ENCODE measurements at regions not wholly inside any gene's neighbourhood (a gene's known extent, or its start where the extent isn't known, plus 50 kb on each side); places are given as distances from the start of the nearest gene placed in this dataset.
A peak's percentile ranks its signal among the peaks of the same experiment; 100 is the strongest.

DNA sequence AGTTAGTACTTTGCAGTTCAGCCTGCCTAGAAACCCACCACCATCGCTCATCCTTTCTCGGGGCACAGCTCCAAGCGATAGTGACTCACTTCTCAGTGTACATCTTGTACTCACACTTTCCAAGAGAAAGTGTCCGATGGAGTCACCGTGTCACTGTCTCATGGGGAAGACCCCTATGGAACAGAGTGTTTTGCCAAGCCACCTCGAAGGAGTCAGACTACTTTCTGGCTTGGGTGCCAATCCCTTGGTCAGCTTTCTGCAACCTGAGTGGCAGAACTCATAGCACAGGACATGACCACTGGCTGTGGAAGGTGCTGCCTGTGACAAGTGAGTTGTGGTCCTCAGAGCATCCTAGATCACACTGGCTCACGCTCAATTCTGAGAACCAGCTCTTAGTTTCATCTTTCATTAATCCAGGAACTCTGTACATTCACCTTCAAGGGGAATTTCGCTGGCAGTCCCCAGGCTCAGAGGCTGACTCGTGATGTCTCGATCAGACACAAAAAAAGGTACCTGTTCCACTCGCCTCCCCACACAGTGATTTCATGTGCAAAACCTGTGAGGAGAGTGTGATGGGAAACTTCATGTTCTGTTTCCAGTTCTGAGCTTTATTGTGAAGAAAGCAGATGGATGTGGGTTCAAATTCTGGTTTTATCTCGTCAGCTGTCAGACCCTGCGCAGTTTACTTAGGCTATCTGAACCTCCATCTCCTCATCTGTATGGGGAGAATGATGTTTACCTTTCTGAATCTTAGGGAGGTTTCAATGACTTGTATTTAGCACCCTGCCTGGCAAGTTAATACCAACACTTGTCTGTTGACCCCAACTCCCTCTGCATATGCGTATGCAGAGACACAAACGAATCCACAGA, 127.3 kb upstream of the CCND2 start:
- intact Hi-C loops (cut with DNase I; ENCODE audit: low total_unique reads), result no loop called here
- no peak overlapping the region for H3K27ac ChIP-seq
- no peak for TF ChIP-seq POLR2AphosphoS5 (IDR thresholded peaks at IDR 0.05)
- TF ChIP-seq, protein P1, sequence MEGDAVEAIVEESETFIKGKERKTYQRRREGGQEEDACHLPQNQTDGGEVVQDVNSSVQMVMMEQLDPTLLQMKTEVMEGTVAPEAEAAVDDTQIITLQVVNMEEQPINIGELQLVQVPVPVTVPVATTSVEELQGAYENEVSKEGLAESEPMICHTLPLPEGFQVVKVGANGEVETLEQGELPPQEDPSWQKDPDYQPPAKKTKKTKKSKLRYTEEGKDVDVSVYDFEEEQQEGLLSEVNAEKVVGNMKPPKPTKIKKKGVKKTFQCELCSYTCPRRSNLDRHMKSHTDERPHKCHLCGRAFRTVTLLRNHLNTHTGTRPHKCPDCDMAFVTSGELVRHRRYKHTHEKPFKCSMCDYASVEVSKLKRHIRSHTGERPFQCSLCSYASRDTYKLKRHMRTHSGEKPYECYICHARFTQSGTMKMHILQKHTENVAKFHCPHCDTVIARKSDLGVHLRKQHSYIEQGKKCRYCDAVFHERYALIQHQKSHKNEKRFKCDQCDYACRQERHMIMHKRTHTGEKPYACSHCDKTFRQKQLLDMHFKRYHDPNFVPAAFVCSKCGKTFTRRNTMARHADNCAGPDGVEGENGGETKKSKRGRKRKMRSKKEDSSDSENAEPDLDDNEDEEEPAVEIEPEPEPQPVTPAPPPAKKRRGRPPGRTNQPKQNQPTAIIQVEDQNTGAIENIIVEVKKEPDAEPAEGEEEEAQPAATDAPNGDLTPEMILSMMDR (IDR thresholded peaks at IDR 0.05), result no peak
- TF ChIP-seq POLR2A (IDR thresholded peaks at IDR 0.05), result no peak
- DNase-seq (ENCODE audit: low spot score in 2 of 2), result no peak
- no peaks in the 10 kb centered on the region for H3K36me3 ChIP-seq
- no peak overlapping the region for H3K4me3 ChIP-seq
- H3K9me3 ChIP-seq, result no peaks in the 10 kb centered on the region
- peaks cover 0 to 4% of the 10 kb centered on the region in 2 donors for H3K27me3 ChIP-seq
- H3K4me1 ChIP-seq, result no peaks in the 10 kb centered on the region

DNA sequence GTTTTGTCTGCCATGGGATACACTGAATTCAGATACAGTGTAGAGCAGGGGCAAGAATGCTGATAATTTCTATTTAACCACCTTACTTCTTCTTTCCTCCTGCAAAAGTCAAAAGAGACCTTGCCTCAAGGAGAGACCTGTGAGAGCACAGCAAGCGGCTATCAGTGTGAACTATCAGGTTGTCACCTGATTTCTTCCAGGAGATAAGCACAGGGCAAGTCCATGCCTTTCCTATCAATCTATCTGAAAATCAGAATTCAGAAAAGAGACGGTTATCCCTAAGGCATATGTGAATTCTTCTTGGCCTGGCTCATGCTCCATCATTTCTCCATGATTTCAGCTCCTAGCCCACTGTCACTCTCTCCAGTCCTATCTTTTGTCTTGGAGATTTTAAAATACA, 128.9 kb upstream of the CCND2 start:
- no peak overlapping the region for H3K27ac ChIP-seq
- H3K4me3 ChIP-seq, result no peak overlapping the region
- peaks cover 0 to 4% of the 10 kb centered on the region in 2 donors for H3K27me3 ChIP-seq
- H3K9me3 ChIP-seq, result no peaks in the 10 kb centered on the region
- TF ChIP-seq, protein P1 (IDR thresholded peaks at IDR 0.05), result no peak
- TF ChIP-seq POLR2AphosphoS5 (IDR thresholded peaks at IDR 0.05), result no peak
- TF ChIP-seq POLR2A (IDR thresholded peaks at IDR 0.05), result no peak
- DNase-seq (ENCODE audit: low spot score in 2 of 2), result no peak
- intact Hi-C loops (cut with DNase I; ENCODE audit: low total_unique reads), result no loop called here
- no peaks in the 10 kb centered on the region for H3K36me3 ChIP-seq
- no peaks in the 10 kb centered on the region for H3K4me1 ChIP-seq

DNA sequence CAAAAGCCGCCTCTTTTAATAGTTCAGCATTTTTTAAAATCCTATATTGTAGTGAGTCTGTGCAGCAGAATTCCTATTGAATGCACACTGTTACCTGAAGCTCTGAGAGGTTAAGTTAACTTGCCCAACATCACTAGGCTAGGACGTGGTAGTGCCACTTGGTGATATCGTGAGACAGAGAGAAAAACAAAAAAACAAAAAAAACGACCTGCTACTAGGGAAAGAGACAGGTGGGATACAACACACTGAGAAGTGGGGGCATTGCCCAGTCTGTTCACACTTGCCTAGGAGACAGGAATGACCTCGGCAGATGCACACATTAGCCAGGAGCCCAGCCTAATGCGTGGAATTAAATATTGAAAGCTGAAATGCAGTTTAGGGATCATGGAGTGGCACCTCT, 129.7 kb upstream of the CCND2 start:
- TF ChIP-seq, protein P1 (IDR thresholded peaks at IDR 0.05), result no peak
- TF ChIP-seq POLR2A (IDR thresholded peaks at IDR 0.05) (no peak), POLR2AphosphoS5 (IDR thresholded peaks at IDR 0.05) (no peak)
- Histone ChIP-seq H3K36me3 (no peaks in the 10 kb centered on the region), H3K9me3 (no peaks in the 10 kb centered on the region), H3K27ac (no peak overlapping the region), H3K4me3 (no peak overlapping the region), H3K4me1 (no peaks in the 10 kb centered on the region), H3K27me3 (peaks cover 0 to 4% of the 10 kb centered on the region in 2 donors)
- no peak for DNase-seq (ENCODE audit: low spot score in 2 of 2)
- intact Hi-C loops (cut with DNase I; ENCODE audit: low total_unique reads), result no loop called here

DNA sequence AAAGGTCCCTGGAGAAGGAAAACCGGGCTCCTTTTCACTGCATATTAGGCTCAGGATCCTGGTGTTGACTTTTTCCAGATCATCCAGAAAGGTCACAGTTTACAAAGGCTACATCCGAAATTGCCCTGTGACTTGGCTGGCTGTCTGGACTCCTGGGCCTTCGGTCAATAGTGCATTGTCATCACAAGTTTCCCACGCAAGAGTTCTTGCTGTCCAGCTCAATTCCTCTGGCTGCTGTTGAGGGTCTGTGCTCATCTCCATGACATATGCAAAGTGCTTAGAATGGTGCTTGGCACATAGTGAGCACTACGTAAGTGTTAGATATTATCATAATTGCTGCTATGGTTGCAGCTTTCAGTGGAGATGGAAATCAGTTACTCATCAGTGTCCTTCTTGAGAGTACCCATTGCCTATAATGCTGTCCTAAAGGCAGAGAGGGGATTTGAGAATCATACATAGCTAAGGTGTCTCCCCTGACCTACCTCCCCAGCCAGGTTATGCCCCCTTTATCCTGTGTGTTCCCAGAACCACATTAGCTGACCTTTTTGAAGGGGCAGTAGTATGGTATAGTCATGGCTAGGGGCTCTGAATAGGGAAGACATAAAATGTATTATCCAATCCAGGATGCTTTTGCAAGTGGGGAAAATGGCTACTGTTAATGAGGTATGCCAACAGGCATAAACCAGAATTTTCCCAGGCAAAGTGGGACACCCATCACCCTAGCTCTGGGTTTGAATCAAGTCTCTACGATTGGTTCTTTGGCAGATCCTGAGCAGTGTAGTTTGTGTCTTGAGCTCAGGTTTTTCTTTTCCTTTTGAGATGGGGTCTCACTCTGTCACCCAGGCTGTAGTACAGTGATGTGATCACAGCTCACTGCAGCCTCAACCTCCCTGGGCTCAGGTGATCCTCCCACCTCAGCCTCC, 132.0 kb upstream of the CCND2 start:
- H3K4me3 ChIP-seq, result no peak overlapping the region
- TF ChIP-seq, protein P1 (IDR thresholded peaks at IDR 0.05), result no peak
- TF ChIP-seq POLR2A (IDR thresholded peaks at IDR 0.05) (no peak), POLR2AphosphoS5 (IDR thresholded peaks at IDR 0.05) (no peak)
- DNase-seq (ENCODE audit: low spot score in 2 of 2), result no peak

More for the DNA sequence above, 132.0 kb upstream of the CCND2 start:
- Histone ChIP-seq H3K27ac (peak overlapping the region in 1 of 2 donors; percentile 48), H3K9me3 (no peaks in the 10 kb centered on the region), H3K36me3 (no peaks in the 10 kb centered on the region), H3K27me3 (peaks cover 0 to 4% of the 10 kb centered on the region in 2 donors), H3K4me1 (no peaks in the 10 kb centered on the region)
- intact Hi-C loops (cut with DNase I; ENCODE audit: low total_unique reads), result no loop called here

Measured in breast epithelium (tissue), 4 donors.